SKM-1 treated with dmso at 0.1 percent for 144 hours (cell line): ENCODE measurements at regions not wholly inside any gene's neighbourhood (a gene's known extent, or its start where the extent isn't known, plus 50 kb on each side); places are given as distances from the start of the nearest gene placed in this dataset.
"Not testable (repeated sequence)": the region's sequence is repeated elsewhere in the genome, so short reads cannot be mapped to it uniquely, and the experiment has no call there.

ENCODE experiments used
- DNase-seq: peaks from one replicate; lab custom pipeline; 2025; ENCODE audit not compliant: unreplicated experiment; lab: John Stamatoyannopoulos, UW

DNA sequence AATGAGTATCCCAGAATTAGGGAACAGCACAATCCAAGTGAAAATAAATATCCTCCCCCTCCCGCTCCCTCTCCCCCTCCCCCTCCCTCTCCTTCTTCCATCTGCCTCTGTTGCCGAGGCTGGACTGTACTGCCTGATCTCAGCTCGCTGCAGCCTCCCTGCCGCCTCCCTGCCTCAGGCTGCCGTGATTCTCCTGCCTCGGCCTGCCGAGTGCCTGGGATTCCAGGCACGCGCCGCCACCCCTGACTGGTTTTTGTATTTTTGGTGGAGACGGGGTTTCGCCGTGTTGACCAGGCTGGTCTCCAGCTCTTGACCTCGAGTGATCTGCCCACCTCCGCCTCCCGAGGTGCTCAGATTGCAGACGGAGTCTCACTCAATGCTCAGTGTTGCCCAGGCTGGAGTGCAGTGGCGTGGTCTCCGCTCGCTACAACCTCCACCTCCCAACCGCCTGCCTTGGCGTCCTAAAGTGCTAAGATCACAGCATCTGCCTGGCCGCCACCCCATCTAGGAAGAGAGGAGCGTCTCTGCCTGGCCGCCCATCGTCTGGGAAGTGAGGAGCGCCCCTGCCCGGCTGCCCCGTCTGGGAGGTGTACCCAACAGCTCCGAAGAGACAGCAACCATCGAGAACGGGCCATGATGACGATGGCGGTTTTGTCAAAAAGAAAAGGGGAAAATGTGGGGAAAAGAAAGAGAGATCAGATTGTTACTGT, 178.9 kb upstream of the IPO5 start:
- not testable (repeated sequence) for DNase-seq

DNA sequence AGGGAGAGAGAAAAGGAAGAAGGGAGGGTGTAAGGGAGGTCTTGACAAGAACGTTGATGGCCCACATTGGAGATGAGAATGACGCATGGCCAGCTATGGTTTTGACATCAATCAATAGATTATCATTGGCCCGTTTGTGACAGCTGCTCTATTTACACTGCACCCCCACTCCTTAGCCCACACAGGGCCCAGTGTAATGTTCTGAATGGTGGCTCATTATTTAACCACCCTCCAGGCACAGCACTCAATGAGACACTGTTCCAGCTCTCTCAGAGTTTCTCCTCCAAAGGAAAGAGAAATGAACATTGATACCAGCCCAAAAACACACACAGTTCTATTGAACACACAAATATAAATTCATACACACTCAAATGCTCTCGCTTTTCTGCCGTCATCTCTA, 173.0 kb upstream of the IPO5 start:
- DNase-seq, result no peak

DNA sequence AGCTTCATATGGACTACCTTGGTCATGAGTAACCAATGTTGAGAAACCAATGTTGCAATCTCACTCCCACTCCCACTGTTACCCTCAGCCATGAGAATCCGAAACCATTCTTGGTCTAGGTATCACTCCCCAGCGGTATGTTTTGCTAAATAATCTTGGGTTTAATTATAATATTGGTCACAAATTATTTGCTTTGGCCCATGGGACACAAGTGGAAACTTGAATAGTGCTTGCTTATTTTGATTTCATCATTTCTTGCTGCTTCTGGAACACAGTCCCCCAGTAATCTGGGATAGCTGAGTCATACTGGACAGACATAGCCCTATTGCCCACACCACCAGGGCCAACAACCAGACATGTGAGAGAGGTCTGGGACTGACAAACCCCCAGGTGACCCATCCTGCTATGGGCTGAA, 171.6 kb upstream of the IPO5 start:
- no peak for DNase-seq

DNA sequence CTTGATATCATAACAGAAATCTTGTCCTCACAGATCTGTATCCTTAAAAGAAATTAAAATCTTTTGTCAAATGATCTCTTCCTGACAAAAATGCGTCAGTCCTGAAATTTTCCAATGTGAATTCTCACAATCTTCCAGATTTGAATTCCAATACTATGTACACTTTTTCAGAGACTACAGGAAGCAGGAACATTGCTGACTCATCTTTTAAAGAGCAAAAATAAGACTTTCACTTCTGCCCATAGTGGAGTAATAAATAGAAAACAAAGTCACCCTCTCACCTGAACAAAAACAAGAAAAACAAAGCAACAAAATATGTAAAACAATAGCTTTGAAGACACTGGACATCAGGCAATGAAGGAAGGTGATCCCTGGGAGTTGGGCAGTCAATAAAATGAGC, 167.0 kb upstream of the IPO5 start:
- DNase-seq, result no peak

- DNase-seq, result no peak
Measured at GRCh38 chr13:97797553-97797952, 155.9 kb upstream of the IPO5 start.

- no peak for DNase-seq
Measured at GRCh38 chr13:97798171-97798821, 155.2 kb upstream of the IPO5 start.

GRCh38 chr13:97798836-97799235, 154.6 kb upstream of the IPO5 start:
- no peak for DNase-seq

GRCh38 chr13:97802213-97802612, 151.3 kb upstream of the IPO5 start:
- DNase-seq, result no peak

GRCh38 chr13:97809576-97809975, 143.9 kb upstream of the IPO5 start:
- no peak for DNase-seq

GRCh38 chr13:97810152-97810551, 143.3 kb upstream of the IPO5 start:
- no peak for DNase-seq

DNA sequence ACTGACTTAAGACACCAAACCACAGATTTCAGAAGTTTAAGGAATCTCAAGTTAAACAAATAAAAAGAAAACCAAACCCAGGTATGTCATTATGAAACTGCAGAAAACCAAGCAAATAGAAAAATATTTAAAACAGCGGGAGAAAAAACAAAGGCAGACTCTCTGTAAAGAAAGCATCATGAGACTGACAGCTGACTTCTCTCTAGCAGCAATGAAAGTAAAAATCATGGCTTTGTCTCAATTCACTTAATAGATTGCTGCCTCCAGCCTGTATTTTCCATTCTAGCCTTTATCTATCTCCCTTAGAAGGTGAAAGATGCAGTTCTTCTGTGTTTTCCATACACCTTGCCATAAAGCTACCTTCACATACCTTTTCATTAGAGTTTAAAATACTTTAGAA, 131.1 kb upstream of the IPO5 start:
- DNase-seq, result no peak

DNA sequence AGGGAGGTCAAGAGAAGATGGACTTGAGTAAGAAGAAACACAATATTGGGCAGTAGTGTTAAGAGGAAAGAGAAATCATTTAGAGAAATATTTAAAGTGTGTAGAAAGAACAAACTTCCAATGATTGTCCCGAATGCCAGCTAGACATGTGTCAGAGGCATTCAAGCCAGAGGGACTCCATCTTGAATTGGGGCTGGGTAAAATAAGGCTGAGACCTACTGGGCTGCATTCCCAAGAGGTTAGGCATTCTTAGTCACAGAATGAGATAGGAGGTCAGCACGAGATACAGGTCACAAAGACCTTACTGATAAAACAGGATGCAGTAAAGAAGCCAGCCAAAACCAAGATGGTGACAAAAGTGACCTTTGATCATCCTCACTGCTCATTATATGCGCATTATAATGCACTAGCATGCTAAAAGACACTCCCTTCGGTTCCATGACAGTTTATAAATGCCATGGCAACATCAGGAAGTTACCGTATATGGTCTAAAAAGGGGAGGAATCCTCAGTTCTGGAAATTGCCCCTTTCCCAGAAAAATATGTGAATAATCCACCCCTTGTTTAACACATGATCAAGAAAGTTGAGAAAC, 127.0 kb upstream of the IPO5 start:
- no peak for DNase-seq

- no peak for DNase-seq
Measured at GRCh38 chr13:97834250-97834649, 119.2 kb upstream of the IPO5 start.

GRCh38 chr13:97843189-97843588, 110.3 kb upstream of the IPO5 start:
- no peak for DNase-seq

DNA sequence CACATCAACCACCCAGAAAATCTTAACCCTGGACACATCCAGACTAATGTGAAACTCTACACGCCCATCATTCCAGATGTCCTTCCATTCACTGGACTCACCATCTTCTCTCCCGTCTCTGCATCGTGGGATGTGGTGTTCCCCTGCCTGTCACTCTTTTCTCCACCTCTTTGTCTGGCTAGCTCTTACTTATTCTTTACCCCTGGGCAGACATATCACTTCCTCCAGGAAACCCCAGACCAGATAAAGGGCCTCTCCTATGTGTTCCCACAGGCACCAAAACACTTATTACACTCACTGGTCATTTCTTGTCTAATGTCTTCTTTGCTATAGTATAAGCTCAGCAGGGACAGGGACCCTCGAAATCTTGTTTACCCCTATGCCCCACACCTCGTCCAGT, 109.3 kb upstream of the IPO5 start:
- DNase-seq, result no peak

GRCh38 chr13:97848886-97849285, 104.6 kb upstream of the IPO5 start:
- DNase-seq, result no peak

- peak; percentile 43 for DNase-seq
Measured at GRCh38 chr13:97849305-97849704, 104.2 kb upstream of the IPO5 start.

DNA sequence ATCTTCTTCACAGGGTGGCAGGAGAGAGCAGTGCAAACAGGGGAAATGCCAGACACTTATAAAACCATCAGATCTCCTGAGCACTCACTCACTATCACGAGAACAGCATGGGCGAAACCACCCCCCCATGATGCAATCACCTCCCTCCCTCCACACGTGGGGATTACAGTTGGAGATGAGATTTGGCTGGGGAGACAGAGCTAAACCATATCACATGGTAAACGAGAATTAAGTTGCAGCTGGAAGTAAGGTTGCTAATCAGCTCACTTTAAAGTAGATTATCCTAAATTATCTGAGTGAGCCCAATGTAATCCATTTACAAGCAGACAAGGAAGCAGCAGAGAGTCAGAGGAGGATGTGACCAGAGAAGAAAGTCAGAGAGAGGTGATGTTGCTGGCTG, 102.2 kb upstream of the IPO5 start:
- no peak for DNase-seq

DNA sequence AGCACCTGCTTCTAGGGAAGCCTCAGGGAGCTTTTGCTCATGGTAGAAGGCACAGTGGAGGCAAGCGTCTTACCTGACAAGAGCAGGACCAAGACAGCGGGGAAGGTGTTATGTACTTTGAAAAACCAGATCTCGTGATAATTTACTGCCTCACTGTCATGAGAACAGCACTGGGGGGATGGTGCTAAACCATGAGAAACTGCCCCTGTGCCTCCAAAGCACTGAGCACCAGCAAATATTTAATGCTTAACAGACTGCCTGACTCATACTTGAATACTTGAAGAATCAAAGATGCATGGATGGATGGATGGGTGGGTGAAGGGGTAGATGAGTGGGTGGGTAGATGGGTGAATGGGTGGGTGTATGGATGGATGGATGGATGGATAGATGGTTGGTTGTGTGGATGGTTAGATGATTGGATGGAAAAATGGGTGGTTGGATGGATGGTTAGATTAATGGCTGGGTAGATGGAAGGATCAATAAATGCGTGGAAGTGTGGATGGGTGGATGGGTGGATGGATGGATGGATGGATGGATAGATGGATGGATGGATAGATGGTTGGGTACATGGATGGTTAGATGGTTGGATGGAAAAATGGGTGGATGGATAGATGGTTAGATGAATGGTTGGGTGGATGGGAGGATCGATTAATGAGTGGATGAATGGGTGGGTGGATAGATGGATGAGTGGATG, 101.1 kb upstream of the IPO5 start:
- DNase-seq, result no peak

GRCh38 chr13:97853550-97853949, 99.9 kb upstream of the IPO5 start:
- no peak for DNase-seq

- peak; percentile 16 for DNase-seq
Measured at GRCh38 chr13:97855570-97856303, 97.7 kb upstream of the IPO5 start.
